SK-N-SH treated with all-trans-retinoic acid at 6 μM for 48 hours (cell line): ENCODE measurements at regions not wholly inside any gene's neighbourhood (a gene's known extent, or its start where the extent isn't known, plus 50 kb on each side); places are given as distances from the start of the nearest gene placed in this dataset.

Experiments
- BACH2 ChIP-seq: fragments of 250-450 bp; sonication (Bioruptor Pico); IDR thresholded peaks from 2 replicates; pipeline ENCODE4 v1.9.0; 2021; ENCODE audit warnings: mild to moderate bottlenecking, borderline replicate concordance
- CREB5 ChIP-seq: fragments of 250-450 bp; sonication (Bioruptor Pico); IDR thresholded peaks from 2 replicates; pipeline ENCODE4 v1.5.1; 2020; ENCODE audit warnings: low read depth, mild to moderate bottlenecking, moderate library complexity
- CSRNP3 ChIP-seq: fragments of 250-450 bp; sonication (Bioruptor Pico); IDR thresholded peaks from 2 replicates; pipeline ENCODE4 v1.5.1; 2021; ENCODE audit warnings: mild to moderate bottlenecking, moderate library complexity
- GLIS3 ChIP-seq: fragments of 250-450 bp; sonication (Bioruptor Pico); IDR thresholded peaks from 2 replicates; pipeline ENCODE4 v1.5.0; 2020; ENCODE audit warnings: mild to moderate bottlenecking, moderate library complexity
- ISL1 ChIP-seq: fragments of 250-450 bp; sonication (Bioruptor Pico); IDR thresholded peaks from 2 replicates; pipeline ENCODE4 v2.1.2; 2022; ENCODE audit warnings: mild to moderate bottlenecking, moderate library complexity
- PATZ1 ChIP-seq: fragments of 250-450 bp; sonication (Bioruptor Pico); IDR thresholded peaks from 2 replicates; pipeline ENCODE4 v1.8.0; 2020; ENCODE audit warnings: mild to moderate bottlenecking, moderate library complexity, borderline replicate concordance
- POU6F1 ChIP-seq: fragments of 250-450 bp; sonication (Bioruptor Pico); IDR thresholded peaks from 2 replicates; pipeline ENCODE4 v1.8.0; 2021; ENCODE audit warnings: low read depth, mild to moderate bottlenecking, moderate library complexity, borderline replicate concordance
- PPARA ChIP-seq: fragments of 250-450 bp; sonication (Bioruptor Pico); IDR thresholded peaks from 2 replicates; pipeline ENCODE4 v1.5.0; 2020; ENCODE audit warnings: mild to moderate bottlenecking, borderline replicate concordance
- SNAI2 ChIP-seq: fragments of 250-450 bp; sonication (Bioruptor Pico); IDR thresholded peaks from 2 replicates; pipeline ENCODE4 v1.5.0; 2020; ENCODE audit warnings: mild to moderate bottlenecking, moderate library complexity
- TCF4 ChIP-seq: fragments of 250-450 bp; sonication (Bioruptor Pico); IDR thresholded peaks from 2 replicates; pipeline ENCODE4 v1.8.0; 2021; ENCODE audit warnings: mild to moderate bottlenecking, moderate library complexity, borderline replicate concordance
- TOX ChIP-seq: fragments of 250-450 bp; sonication (Bioruptor Pico); IDR thresholded peaks from 2 replicates; pipeline ENCODE4 v1.8.0; 2021; ENCODE audit warnings: mild to moderate bottlenecking, moderate library complexity, borderline replicate concordance
- ZC3H10 ChIP-seq: fragments of 250-450 bp; sonication (Bioruptor Pico); IDR thresholded peaks from 2 replicates; pipeline ENCODE4 v1.5.1; 2021; ENCODE audit warnings: mild to moderate bottlenecking, moderate library complexity
- ZFP30 ChIP-seq: fragments of 450-650 bp; formaldehyde crosslinking; IDR thresholded peaks from 2 replicates; pipeline ENCODE4 v1.5.0; 2022; ENCODE audit warnings: mild to moderate bottlenecking, moderate library complexity
- ZNF565 ChIP-seq: fragments of 450-650 bp; formaldehyde crosslinking; conservative IDR thresholded peaks from 2 replicates; pipeline ENCODE4 v1.5.0; 2020; ENCODE audit warnings: low read depth, mild to moderate bottlenecking, moderate library complexity

- TF ChIP-seq GLIS3 (CRISPR knock-in tag): no peak
- TF ChIP-seq ZNF565: no peak
- no peak for TF ChIP-seq ISL1 (CRISPR knock-in tag)
- TF ChIP-seq PATZ1 (CRISPR knock-in tag): no peak
- TF ChIP-seq CREB5 (CRISPR knock-in tag): no peak
- TF ChIP-seq TCF4 (CRISPR knock-in tag): no peak
- no peak for TF ChIP-seq SNAI2
- no peak for TF ChIP-seq TOX (CRISPR knock-in tag)
- no peak for TF ChIP-seq BACH2 (CRISPR knock-in tag)
- no peak for TF ChIP-seq ZC3H10
- no peak for TF ChIP-seq PPARA (CRISPR knock-in tag)
- no peak for TF ChIP-seq CSRNP3 (CRISPR knock-in tag)
- no peak for TF ChIP-seq POU6F1 (CRISPR knock-in tag)
- no peak for TF ChIP-seq ZFP30 (CRISPR knock-in tag)
These were observed 269.1 kb upstream of the FOXQ1 start for GRCh38 chr6:1042583-1043457.
